GM19023 (cell line): ENCODE measurements at regions not wholly inside any gene's neighbourhood (a gene's known extent, or its start where the extent isn't known, plus 50 kb on each side); places are given as distances from the start of the nearest gene placed in this dataset.

Source experiments
- ATAC-seq: cut with Tn5 transposase; IDR thresholded peaks from one replicate; pipeline ENCODE4 v1.9.1; 2021; ENCODE audit warnings: mild to moderate bottlenecking, moderate library complexity; ENCODE audit not compliant: unreplicated experiment

GRCh38 chr5:64110222-64110621 lies 55.4 kb upstream of the RNF180 start:
- no peak for ATAC-seq

DNA sequence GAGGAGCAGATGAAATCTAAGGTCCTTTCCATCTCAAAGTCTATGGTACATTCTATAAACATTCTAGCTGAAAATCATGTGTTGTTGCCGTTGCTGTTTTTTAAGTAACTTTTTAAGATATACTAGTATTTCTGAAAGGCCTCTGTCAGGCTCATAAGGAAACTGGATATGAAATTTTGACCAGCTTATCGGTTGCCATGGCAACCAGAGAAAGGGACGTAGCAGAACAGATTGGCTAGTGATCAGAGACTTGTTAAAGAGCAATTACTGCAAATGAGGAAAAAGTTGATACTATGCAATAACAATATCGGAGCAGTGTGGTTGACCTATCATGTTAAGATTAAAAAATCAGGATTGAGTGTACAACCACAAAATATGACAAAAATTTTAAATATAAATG lies 57.0 kb upstream of the RNF180 start:
- ATAC-seq, result no peak

DNA sequence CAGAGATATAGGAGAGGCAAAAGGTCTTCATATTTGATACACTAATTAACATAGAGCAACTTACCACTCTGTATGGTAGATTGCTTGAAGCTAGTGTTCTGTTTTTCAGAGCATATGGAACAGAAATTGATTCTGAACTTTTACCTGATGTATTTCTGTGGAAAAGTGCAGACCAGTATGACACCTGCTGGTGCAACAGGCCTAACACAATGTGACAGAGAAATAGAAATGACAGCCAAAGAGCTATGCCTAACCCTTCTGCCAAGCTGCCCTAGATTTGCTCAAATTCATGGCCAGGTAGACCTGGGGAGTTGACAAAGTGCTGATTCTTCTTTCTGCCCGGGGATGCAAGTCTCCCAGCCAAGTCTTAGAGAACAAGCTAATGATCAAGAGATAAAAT lies 65.4 kb upstream of the RNF180 start:
- ATAC-seq, result no peak

DNA sequence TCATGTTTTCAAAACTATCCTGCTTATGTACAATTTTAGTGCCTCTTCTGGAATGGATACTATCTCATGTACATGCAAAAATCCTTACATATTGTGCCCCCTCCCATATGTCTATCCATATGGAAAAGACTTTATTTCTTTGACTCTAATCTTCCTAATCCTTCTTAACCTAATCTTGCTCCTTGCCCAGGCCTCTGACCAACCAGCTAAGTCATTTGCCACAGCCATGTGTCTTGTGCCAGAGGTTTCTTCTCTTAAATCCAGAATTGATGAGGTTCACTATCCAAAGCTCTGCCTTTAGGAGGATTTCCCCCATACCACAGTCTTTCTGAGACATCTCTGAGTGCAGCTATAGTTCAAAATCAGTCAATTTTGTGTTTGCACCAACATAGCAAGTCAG lies 68.9 kb upstream of the RNF180 start:
- no peak for ATAC-seq

- no peak for ATAC-seq
Measured at GRCh38 chr5:64077589-64077988, 88.1 kb upstream of the RNF180 start.

DNA sequence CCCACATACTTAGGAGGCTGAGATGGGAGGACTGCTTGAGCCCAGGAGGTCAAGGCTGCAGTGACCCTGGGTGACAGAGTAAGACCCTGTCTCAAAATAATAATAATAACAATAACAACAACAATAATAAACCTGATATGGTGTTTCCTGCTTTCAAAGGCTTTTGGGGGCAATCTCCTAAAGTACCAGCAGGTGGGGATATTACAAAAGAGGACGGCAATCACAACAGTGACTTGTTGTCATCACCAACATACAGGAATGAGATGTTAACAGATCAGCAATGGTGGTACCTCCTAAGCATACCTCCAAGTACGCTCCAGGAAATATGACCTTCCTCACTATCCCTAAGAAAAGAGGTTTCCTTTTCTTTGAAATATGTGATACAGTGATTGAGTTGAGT lies 91.1 kb upstream of the RNF180 start:
- peak; percentile 77 for ATAC-seq

- ATAC-seq, result no peak
Measured at GRCh38 chr5:64069486-64069885, 96.2 kb upstream of the RNF180 start.

DNA sequence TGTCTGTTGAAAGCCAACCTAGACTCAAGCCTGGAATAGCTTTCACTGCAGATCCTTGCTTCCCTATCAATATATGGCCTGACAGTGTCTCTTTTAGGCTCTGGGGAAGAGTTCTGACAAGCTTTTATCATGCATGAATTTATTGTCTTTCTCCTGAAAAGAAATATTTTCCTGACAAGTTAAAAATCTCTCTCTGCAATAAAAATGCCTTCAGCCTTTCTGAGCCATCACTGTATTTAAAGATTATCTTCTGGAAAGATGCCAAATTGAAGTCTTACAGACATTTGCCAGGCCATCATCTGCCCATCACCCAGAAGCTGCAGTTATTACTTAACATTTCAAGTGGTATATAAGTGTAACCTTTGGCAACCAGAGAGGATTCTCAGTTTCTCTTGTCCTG lies 88.1 kb upstream of the HTR1A start:
- no peak for ATAC-seq

- ATAC-seq, result no peak
Measured at GRCh38 chr5:64040490-64040889, 78.2 kb upstream of the HTR1A start.

- ATAC-seq, result no peak
Measured at GRCh38 chr5:64026493-64026892, 64.2 kb upstream of the HTR1A start.

DNA sequence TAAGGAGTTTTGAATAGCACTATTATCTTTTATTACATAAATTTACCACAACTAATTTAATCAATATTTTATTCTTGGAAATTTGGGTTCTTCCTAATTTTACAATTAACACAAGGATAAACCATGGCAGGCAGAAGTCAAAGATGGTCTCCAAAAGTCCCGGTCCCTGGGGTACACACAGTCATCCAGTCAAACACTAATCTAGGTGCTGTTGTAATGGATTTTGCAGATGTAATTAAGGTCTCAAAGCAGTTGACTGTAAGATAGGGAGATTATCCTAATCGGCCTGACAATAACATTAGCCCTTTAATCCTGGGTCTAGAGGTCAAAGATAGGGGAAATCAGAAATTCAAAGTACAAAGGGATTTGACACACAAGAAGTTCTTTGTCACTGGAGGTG lies 57.5 kb upstream of the HTR1A start:
- ATAC-seq, result no peak

- ATAC-seq, result no peak
Measured at GRCh38 chr5:64018966-64019365, 56.7 kb upstream of the HTR1A start.

DNA sequence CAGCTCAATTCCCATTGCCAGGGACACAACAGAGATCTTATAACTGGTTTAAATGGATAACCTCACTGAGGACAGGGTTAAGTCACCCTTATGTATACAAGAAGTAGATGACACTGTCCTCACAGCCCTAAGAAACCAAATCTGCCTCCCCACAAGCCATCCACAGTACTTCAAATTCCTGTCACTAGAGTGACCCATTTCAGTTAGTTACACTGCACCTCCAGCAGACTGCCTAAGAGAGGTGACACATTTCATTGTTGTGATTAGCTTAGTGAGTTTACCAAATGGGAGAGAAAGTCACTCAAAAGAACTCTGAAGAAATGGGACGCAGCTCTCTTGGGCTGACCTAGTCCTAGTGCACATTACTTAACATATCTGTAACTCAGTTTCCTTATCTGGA lies 53.6 kb upstream of the HTR1A start:
- ATAC-seq, result no peak
